A673 (cell line): ENCODE measurements at regions not wholly inside any gene's neighbourhood (a gene's known extent, or its start where the extent isn't known, plus 50 kb on each side); places are given as distances from the start of the nearest gene placed in this dataset.

Experiments
- BruUV-seq: library from RNA; stranded (reverse); fragments of 400-500 nt; replicated peaks from 2 replicates; lab custom pipeline; 2021; lab: Mats Ljungman, UMichigan
- CTCF ChIA-PET: fragments of 300-600 bp; sonication (Branson Sonifier 250); formaldehyde crosslinking; loops from one replicate; lab custom pipeline; 2022; ENCODE audit warnings: antibody characterized with exemption; lab: Charles Lee
- POLR2A ChIA-PET: fragments of 300-600 bp; sonication (Branson Sonifier 250); formaldehyde crosslinking; loops from one replicate; lab custom pipeline; 2022; ENCODE audit warnings: antibody characterized with exemption; ENCODE audit not compliant: low non-redundant PET; lab: Charles Lee
- DNase-seq: peaks from one replicate; pipeline ENCODE4 v3.0.0-alpha.2; 2015; ENCODE audit warnings: low spot score
- H3K27ac ChIP-seq: fragments of 200-600 bp; sonication (generic); 2 replicates; pipeline ENCODE4 v1.5.1; 2016; ENCODE audit warnings: mixed run types, low read depth, mild to moderate bottlenecking, mixed read lengths, antibody characterized with exemption, low read length; ENCODE audit not compliant: poor library complexity, severe bottlenecking
- H3K27me3 ChIP-seq: fragments of 200-600 bp; sonication (generic); replicated peaks from 2 replicates; pipeline ENCODE4 v1.6.1; 2017; ENCODE audit warnings: mixed run types, low read depth, mild to moderate bottlenecking, mixed read lengths, antibody characterized with exemption, low read length; ENCODE audit not compliant: insufficient read depth, poor library complexity
- H3K36me3 ChIP-seq: fragments of 200-600 bp; sonication (generic); 2 replicates; pipeline ENCODE4 v1.6.1; 2016; ENCODE audit warnings: mixed run types, mild to moderate bottlenecking, mixed read lengths, antibody characterized with exemption, low read length; ENCODE audit not compliant: insufficient read depth, poor library complexity, severe bottlenecking
- H3K4me1 ChIP-seq: fragments of 200-600 bp; sonication (generic); 2 replicates; pipeline ENCODE4 v1.6.1; 2017; ENCODE audit warnings: mixed run types, mild to moderate bottlenecking, mixed read lengths, antibody characterized with exemption, low read length; ENCODE audit not compliant: insufficient read depth, poor library complexity, severe bottlenecking
- H3K4me3 ChIP-seq: fragments of 200-600 bp; sonication (generic); 2 replicates; pipeline ENCODE4 v1.5.1; 2016; ENCODE audit warnings: low read depth, mixed run types, mild to moderate bottlenecking, mixed read lengths, low read length; ENCODE audit not compliant: poor library complexity, severe bottlenecking
- H3K9me3 ChIP-seq: fragments of 200-600 bp; sonication (generic); 2 replicates; pipeline ENCODE4 v1.6.1; 2016; ENCODE audit warnings: mixed run types, low read depth, mild to moderate bottlenecking, mixed read lengths, antibody characterized with exemption, low read length; ENCODE audit not compliant: poor library complexity, severe bottlenecking
- CTCF ChIP-seq: fragments of 300-800, 200-600 bp; sonication (generic); conservative IDR thresholded peaks from 2 replicates; pipeline ENCODE4 v1.5.1; 2017; ENCODE audit warnings: low read depth, mild to moderate bottlenecking, antibody characterized with exemption, low read length, moderate library complexity, mixed read lengths
- EZH2 ChIP-seq: fragments of 200-600 bp; sonication (generic); IDR thresholded peaks from 2 replicates; pipeline ENCODE4 v1.6.1; 2017; ENCODE audit warnings: borderline replicate concordance, low read depth, mild to moderate bottlenecking, mixed read lengths, antibody characterized with exemption, low read length; ENCODE audit not compliant: poor library complexity, severe bottlenecking
- intact Hi-C: fragments of 100-400 bp; cut with micrococcal nuclease; formaldehyde crosslinking; loops from one replicate; pipeline ENCODE4 v1.10.0; 2022; ENCODE audit not compliant: unreplicated experiment

GRCh38 chr6:106830930-106831329, 143.6 kb downstream of the CD24 start:
- no TSS peak for BruUV-seq

GRCh38 chr6:106829451-106829850, 145.1 kb downstream of the CD24 start:
- CTCF ChIA-PET: no interaction called here
- TF ChIP-seq CTCF (no peak), EZH2 (no peak)
- no TSS peak for BruUV-seq
- no peak for DNase-seq
- Histone ChIP-seq H3K27me3 (no peaks in the 10 kb centered on the region), H3K27ac (no peak overlapping the region), H3K36me3 (no peaks in the 10 kb centered on the region), H3K4me3 (no peak overlapping the region), H3K9me3 (no peaks in the 10 kb centered on the region), H3K4me1 (no peaks in the 10 kb centered on the region)
- POLR2A ChIA-PET: no interaction called here
- intact Hi-C loops: no loop called here

More at GRCh38 chr6:106830930-106831329, 143.6 kb downstream of the CD24 start:
- ChIA-PET CTCF (no interaction called here), POLR2A (no interaction called here)
- DNase-seq: no peak
- intact Hi-C loops: no loop called here
- Histone ChIP-seq H3K36me3 (no peaks in the 10 kb centered on the region), H3K27ac (no peak overlapping the region), H3K4me1 (no peaks in the 10 kb centered on the region), H3K27me3 (no peaks in the 10 kb centered on the region), H3K4me3 (no peak overlapping the region), H3K9me3 (no peaks in the 10 kb centered on the region)
- TF ChIP-seq CTCF (no peak), EZH2 (no peak)

DNA sequence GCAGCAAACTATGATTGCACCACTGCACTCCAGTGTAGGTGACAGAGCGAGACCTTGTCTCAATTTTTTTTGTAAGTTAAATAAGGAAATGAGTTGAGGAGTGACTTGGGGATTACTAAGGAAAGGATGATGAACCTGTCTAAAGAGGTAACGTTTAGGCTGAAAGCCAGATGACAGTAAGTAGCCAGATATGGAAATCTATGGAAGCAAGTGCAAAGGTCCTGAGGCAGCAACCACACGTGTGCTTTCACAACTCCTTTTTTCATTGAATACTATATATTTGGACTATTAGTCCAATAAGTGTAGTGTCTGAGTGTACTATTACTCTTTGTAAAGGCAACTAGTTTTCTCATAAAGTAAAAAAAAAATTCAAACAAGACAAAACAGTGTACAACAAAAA, 147.4 kb downstream of the CD24 start:
- Histone ChIP-seq H3K27me3 (no peaks in the 10 kb centered on the region), H3K9me3 (no peaks in the 10 kb centered on the region), H3K4me3 (no peak overlapping the region), H3K4me1 (no peaks in the 10 kb centered on the region), H3K27ac (no peak overlapping the region), H3K36me3 (no peaks in the 10 kb centered on the region)
- ChIA-PET CTCF (no interaction called here), POLR2A (no interaction called here)
- intact Hi-C loops: no loop called here
- TF ChIP-seq EZH2 (no peak), CTCF (no peak)
- DNase-seq: no peak
- no TSS peak for BruUV-seq
